Tibial artery (tissue), 4 donors: ENCODE measurements at regions not wholly inside any gene's neighbourhood (a gene's known extent, or its start where the extent isn't known, plus 50 kb on each side); places are given as distances from the start of the nearest gene placed in this dataset.

ENCODE experiments used
- DNase-seq, 2 donors: peaks; one replicate each; pipeline ENCODE4 v3.0.0-alpha.2; 2019
- H3K27ac ChIP-seq, 2 donors: fragments of 200-600 bp; sonication (generic) in 1 of 2; 1 replicate in 1 of 2; 2 replicates in 1 of 2; pipeline ENCODE4 v1.5.1; 2018 to 2019; ENCODE audit warnings: mild to moderate bottlenecking in 1 of 2
- H3K27me3 ChIP-seq, 2 donors: fragments of 200-600 bp; sonication (generic) in 1 of 2; one replicate each; pipeline versions ENCODE4 v1.5.1 to v1.6.0; 2016 to 2019
- H3K36me3 ChIP-seq, 3 donors: fragments of 200-600 bp; sonication (generic) in 2 of 3; one replicate each; pipeline ENCODE4 v1.5.1; 2016 to 2019; ENCODE audit warnings: mild to moderate bottlenecking in 2 of 3
- H3K4me1 ChIP-seq, 4 donors: fragments of 200-600 bp; sonication (generic) in 2 of 4; 1 replicate in 3 of 4; 2 replicates in 1 of 4; pipeline ENCODE4 v1.5.1; 2016 to 2019
- H3K4me3 ChIP-seq, 2 donors: fragments of 200-600 bp; sonication (generic) in 1 of 2; 1 replicate in 1 of 2; 2 replicates in 1 of 2; pipeline ENCODE4 v1.5.1; 2018 to 2019; ENCODE audit warnings: mild to moderate bottlenecking in 2 of 2
- H3K9me3 ChIP-seq, 3 donors: fragments of 200-600 bp; sonication (generic) in 1 of 3; one replicate each; pipeline ENCODE4 v1.5.1; 2016 to 2019
- intact Hi-C: fragments of 100-400 bp; cut with DNase I; formaldehyde crosslinking; loops from one replicate; pipeline ENCODE4 v1.15.0; 2023; ENCODE audit warnings: low total_unique reads
- TF ChIP-seq, protein P1 (sequence below), 2 experiments: fragments of 200-600 bp in 1 of 2; fragments of 450-650 bp in 1 of 2; IDR thresholded peaks; one replicate each; pipeline ENCODE4 v1.5.1; 2017 to 2019; ENCODE audit warnings: antibody characterized with exemption in 2 of 2, mild to moderate bottlenecking in 1 of 2, moderate library complexity in 1 of 2

DNA sequence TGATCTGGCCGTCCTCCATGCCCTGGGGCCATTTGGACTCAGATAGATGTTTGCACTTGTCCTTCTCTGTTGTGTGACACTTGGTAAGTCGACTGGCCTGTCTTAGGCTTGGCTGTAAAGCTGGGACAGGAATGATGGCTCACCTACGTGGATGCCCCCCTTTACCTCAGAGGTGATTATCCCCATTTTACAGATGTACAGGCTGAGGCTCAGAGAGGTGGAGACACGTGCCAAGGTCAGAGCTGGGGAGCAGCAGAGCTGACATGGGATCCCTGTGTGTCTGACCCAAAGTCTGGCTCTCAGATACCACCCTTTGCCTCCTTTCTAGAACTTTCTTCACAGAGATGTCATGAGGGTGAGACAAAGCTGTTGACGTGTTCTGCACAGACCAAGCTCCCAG lies 71.3 kb upstream of the CIBAR2 start:
- TF ChIP-seq, protein P1, sequence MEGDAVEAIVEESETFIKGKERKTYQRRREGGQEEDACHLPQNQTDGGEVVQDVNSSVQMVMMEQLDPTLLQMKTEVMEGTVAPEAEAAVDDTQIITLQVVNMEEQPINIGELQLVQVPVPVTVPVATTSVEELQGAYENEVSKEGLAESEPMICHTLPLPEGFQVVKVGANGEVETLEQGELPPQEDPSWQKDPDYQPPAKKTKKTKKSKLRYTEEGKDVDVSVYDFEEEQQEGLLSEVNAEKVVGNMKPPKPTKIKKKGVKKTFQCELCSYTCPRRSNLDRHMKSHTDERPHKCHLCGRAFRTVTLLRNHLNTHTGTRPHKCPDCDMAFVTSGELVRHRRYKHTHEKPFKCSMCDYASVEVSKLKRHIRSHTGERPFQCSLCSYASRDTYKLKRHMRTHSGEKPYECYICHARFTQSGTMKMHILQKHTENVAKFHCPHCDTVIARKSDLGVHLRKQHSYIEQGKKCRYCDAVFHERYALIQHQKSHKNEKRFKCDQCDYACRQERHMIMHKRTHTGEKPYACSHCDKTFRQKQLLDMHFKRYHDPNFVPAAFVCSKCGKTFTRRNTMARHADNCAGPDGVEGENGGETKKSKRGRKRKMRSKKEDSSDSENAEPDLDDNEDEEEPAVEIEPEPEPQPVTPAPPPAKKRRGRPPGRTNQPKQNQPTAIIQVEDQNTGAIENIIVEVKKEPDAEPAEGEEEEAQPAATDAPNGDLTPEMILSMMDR (IDR thresholded peaks at IDR 0.05): no peak
- peaks cover 0 to 12% (median 7%) of the 10 kb centered on the region in 3 donors for H3K36me3 ChIP-seq
- H3K4me1 ChIP-seq: peaks cover 0 to 14% (median 10%) of the 10 kb centered on the region in 4 donors
- peaks cover 0 to 9% (median 6%) of the 10 kb centered on the region in 3 donors for H3K9me3 ChIP-seq
- intact Hi-C loops: no loop called here
- H3K27ac ChIP-seq: no peak overlapping the region
- no peaks in the 10 kb centered on the region for H3K27me3 ChIP-seq
- no peak overlapping the region for H3K4me3 ChIP-seq
- no peak for DNase-seq

- DNase-seq: no peak
- Histone ChIP-seq H3K4me1 (peaks cover 0 to 14% (median 10%) of the 10 kb centered on the region in 4 donors), H3K27ac (no peak overlapping the region), H3K27me3 (no peaks in the 10 kb centered on the region), H3K36me3 (peaks cover 0 to 12% (median 7%) of the 10 kb centered on the region in 3 donors), H3K9me3 (peaks cover 0 to 9% (median 6%) of the 10 kb centered on the region in 3 donors), H3K4me3 (no peak overlapping the region)
- intact Hi-C loops: no loop called here
- TF ChIP-seq, protein P1 (IDR thresholded peaks at IDR 0.05): no peak
Observed at GRCh38 chr16:85184404-85184803, 72.1 kb upstream of the CIBAR2 start.

GRCh38 chr16:85185303-85186100 lies 73.2 kb upstream of the CIBAR2 start:
- H3K4me1 ChIP-seq: peaks cover 0 to 14% (median 10%) of the 10 kb centered on the region in 4 donors
- no peaks in the 10 kb centered on the region for H3K27me3 ChIP-seq
- H3K9me3 ChIP-seq: peaks cover 0 to 16% (median 14%) of the 10 kb centered on the region in 3 donors
- peaks cover 0 to 12% (median 7%) of the 10 kb centered on the region in 3 donors for H3K36me3 ChIP-seq
- TF ChIP-seq, protein P1 (IDR thresholded peaks at IDR 0.05): no peak
- no peak for DNase-seq
- intact Hi-C loops: no loop called here
- no peak overlapping the region for H3K27ac ChIP-seq
- H3K4me3 ChIP-seq: no peak overlapping the region

GRCh38 chr16:85187002-85187401 lies 74.7 kb upstream of the CIBAR2 start:
- TF ChIP-seq, protein P1 (IDR thresholded peaks at IDR 0.05): no peak
- H3K4me1 ChIP-seq: peaks cover 0 to 14% (median 10%) of the 10 kb centered on the region in 4 donors
- H3K36me3 ChIP-seq: peaks cover 0 to 12% (median 7%) of the 10 kb centered on the region in 3 donors
- no peak overlapping the region for H3K4me3 ChIP-seq
- intact Hi-C loops: no loop called here
- H3K27me3 ChIP-seq: no peaks in the 10 kb centered on the region
- peak overlapping the region; percentile 42 to 54 for H3K27ac ChIP-seq
- DNase-seq: peak in 1 of 2 donors; percentile 86
- peaks cover 0 to 16% (median 14%) of the 10 kb centered on the region in 3 donors for H3K9me3 ChIP-seq

DNA sequence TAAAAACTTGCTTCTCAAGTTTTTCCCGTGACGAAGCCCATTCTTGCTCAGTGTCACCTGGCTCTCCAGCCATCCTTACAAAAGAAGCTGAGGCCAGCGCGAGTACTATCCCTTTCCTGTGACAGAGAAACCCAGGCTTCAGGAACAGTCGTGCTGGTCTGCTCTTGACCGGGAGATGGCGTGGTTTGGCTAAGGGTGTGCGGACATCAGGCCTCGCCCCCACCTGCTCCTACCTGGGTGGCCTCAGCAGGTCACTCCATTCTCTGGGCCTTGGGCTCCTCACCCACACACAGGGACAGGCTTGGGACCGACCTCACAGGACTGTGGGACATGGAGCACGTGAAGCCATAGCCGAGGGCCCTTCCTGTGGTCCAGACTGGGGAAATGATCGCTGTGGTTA lies 75.2 kb upstream of the CIBAR2 start:
- peaks cover 0 to 12% (median 7%) of the 10 kb centered on the region in 3 donors for H3K36me3 ChIP-seq
- peaks cover 0 to 14% (median 11%) of the 10 kb centered on the region in 4 donors for H3K4me1 ChIP-seq
- no peak for DNase-seq
- H3K27me3 ChIP-seq: no peaks in the 10 kb centered on the region
- no peak overlapping the region for H3K4me3 ChIP-seq
- TF ChIP-seq, protein P1 (IDR thresholded peaks at IDR 0.05): no peak
- peaks cover 0 to 16% (median 14%) of the 10 kb centered on the region in 3 donors for H3K9me3 ChIP-seq
- peak overlapping the region; percentile 42 to 54 for H3K27ac ChIP-seq
- intact Hi-C loops: no loop called here
